ENCODE measurements at regions not wholly inside any gene's neighbourhood (a gene's known extent, or its start where the extent isn't known, plus 50 kb on each side); places are given as distances from the start of the nearest gene placed in this dataset.
"Not testable (repeated sequence)": the region's sequence is repeated elsewhere in the genome, so short reads cannot be mapped to it uniquely, and the experiment has no call there.

DNA sequence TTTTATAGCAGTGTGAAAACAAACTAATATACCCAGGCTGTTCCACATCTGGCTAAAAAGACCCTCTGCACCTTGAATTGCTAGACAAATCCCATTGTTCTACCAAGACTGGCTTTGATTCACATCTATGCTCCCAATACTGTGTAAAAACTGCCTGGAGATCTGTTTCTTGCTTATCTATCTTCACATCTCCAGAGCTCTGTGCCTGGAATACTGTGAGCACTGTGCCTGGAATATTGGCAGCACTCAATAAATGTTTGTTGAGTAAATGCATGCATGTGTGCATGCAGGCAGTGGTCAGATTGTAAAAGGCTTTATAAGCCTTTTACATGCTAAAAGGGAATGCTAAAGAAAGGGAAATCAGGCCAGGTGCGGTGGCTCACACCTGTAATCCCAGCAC lies 75.5 kb upstream of the APP start:
- 96% methylated on average over 1 of the region's 1 CpG for WGBS, 2 donors
- no peak for DNase-seq (ENCODE audit: low spot score in 2 of 2)
- TF ChIP-seq, protein P1, sequence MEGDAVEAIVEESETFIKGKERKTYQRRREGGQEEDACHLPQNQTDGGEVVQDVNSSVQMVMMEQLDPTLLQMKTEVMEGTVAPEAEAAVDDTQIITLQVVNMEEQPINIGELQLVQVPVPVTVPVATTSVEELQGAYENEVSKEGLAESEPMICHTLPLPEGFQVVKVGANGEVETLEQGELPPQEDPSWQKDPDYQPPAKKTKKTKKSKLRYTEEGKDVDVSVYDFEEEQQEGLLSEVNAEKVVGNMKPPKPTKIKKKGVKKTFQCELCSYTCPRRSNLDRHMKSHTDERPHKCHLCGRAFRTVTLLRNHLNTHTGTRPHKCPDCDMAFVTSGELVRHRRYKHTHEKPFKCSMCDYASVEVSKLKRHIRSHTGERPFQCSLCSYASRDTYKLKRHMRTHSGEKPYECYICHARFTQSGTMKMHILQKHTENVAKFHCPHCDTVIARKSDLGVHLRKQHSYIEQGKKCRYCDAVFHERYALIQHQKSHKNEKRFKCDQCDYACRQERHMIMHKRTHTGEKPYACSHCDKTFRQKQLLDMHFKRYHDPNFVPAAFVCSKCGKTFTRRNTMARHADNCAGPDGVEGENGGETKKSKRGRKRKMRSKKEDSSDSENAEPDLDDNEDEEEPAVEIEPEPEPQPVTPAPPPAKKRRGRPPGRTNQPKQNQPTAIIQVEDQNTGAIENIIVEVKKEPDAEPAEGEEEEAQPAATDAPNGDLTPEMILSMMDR (IDR thresholded peaks at IDR 0.05): no peak
- TF ChIP-seq POLR2A (IDR thresholded peaks at IDR 0.05): no peak
- H3K4me3 ChIP-seq (ENCODE audit: low read depth, poor library complexity, severe bottlenecking): no peak overlapping the region
- intact Hi-C loops (cut with DNase I; ENCODE audit: low total_unique reads): no loop called here

DNA sequence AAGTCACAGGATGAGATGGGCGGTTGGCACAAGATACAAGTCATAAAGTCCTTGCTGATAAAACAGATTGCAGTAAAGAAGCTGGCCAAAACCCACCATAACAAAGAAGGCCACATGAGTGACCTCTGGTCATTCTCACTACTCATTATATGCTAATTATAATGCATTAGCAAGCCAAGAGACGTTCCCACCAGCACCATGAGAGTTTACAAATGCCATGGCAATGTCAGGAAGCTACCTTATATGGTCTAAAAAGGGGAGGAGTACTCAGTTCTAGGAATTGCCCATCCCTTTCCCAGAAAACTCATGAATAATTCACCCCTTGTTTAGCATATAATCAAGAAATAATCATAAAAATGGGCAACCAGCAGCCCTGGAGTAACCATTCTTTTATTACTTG lies 74.9 kb upstream of the APP start:
- no peak for TF ChIP-seq POLR2A (IDR thresholded peaks at IDR 0.05)
- TF ChIP-seq, protein P1 (IDR thresholded peaks at IDR 0.05): no peak
- no peak overlapping the region for H3K4me3 ChIP-seq (ENCODE audit: low read depth, poor library complexity, severe bottlenecking)
- WGBS, 2 donors: 82 to 87% methylated on average over 2 of the region's 2 CpGs
- no peak for DNase-seq (ENCODE audit: low spot score in 2 of 2)
- intact Hi-C loops (cut with DNase I; ENCODE audit: low total_unique reads): no loop called here

DNA sequence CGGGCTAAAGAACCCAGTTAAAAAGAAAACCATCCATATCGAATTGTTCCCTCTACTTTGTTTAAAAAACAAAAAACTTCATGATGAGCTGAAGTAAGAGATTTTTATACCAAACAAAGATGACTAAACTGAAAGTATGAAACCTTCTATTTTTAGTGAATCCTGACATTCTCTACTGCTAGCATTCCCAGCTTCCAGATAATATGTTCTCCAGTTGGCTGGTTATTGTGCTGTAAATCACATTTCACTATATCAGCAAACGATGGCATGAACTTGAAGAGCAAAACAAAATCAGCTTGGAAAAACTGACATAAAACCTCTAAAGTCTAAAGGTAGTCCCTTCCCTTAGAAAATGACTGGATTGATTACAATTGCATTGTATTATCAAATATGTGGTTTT lies 68.1 kb upstream of the APP start:
- 67 to 72% methylated on average over 3 of the region's 3 CpGs for WGBS, 2 donors
- H3K4me3 ChIP-seq (ENCODE audit: low read depth, poor library complexity, severe bottlenecking): no peak overlapping the region
- TF ChIP-seq, protein P1 (IDR thresholded peaks at IDR 0.05): no peak
- no peak for TF ChIP-seq POLR2A (IDR thresholded peaks at IDR 0.05)
- intact Hi-C loops (cut with DNase I; ENCODE audit: low total_unique reads): no loop called here
- no peak for DNase-seq (ENCODE audit: low spot score in 2 of 2)

DNA sequence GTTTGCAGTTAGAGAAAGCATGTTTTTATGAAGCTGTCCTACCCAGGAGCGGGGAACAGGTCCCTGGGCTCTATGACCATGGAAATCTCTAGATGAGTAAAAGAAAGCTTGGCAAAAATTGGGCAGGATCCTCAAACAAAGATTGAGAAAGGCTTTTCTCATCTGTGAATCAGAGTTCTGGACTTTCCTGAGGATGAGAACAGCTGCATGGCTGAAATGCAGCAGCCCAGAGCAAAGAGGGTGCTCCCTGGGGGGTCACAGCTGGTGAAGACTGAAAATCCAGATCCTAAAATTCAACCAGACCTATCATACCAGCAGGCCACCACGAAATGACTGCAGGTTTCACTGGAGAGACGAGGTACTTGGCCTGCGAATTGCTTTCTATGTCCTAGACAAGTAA lies 65.7 kb upstream of the APP start:
- intact Hi-C loops (cut with DNase I; ENCODE audit: low total_unique reads): no loop called here
- WGBS, 2 donors: 85 to 88% methylated on average over 4 of the region's 4 CpGs
- no peak for DNase-seq (ENCODE audit: low spot score in 2 of 2)
- no peak for TF ChIP-seq POLR2A (IDR thresholded peaks at IDR 0.05)
- TF ChIP-seq, protein P1 (IDR thresholded peaks at IDR 0.05): no peak
- no peak overlapping the region for H3K4me3 ChIP-seq (ENCODE audit: low read depth, poor library complexity, severe bottlenecking)

DNA sequence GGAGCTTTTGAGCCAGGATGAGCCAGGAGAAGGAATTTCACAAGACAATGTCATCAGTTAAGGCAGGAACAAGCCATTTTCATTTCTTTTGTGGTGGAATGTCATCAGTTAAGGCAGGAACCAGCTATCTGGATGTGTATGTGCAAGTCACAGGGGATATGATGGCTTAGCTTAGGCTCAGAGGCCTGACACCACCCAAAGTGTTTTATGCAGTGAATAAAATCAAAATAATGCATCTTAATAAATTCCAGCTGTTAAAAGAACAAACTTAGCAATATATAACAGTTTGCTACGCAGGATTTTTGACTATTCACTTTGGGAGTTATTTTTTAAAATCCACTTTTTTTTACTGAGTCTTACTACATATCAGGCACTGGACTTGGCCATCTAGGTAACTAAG lies 62.7 kb upstream of the APP start:
- intact Hi-C loops (cut with DNase I; ENCODE audit: low total_unique reads); H3K4me3 ChIP-seq (ENCODE audit: low read depth, poor library complexity, severe bottlenecking); DNase-seq (ENCODE audit: low spot score in 2 of 2): not testable (repeated sequence)
- WGBS, 2 donors: 93 to 100% methylated on average over 1 of the region's 1 CpG

DNA sequence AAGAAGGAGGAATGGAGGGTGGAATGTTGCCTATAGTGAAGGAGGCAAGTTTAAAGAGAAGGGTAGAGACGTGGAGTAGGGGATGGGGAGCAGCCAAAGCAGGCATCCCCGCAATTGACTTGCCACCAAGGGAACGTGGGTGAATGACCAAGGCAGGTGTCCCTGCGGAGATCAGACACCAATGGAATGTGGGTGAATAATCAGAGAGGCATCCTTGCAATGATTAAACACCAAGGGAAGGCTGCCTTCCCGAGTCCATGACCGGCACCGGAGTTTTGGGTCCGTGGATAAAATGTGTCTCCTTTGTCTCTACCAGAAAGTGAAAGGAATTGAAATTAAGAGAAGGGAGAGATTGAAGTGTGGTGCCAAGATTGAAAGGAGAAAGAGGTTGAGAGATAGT lies 61.9 kb upstream of the APP start:
- 92 to 93% methylated on average over 8 of the region's 8 CpGs for WGBS, 2 donors
- H3K4me3 ChIP-seq (ENCODE audit: low read depth, poor library complexity, severe bottlenecking); DNase-seq (ENCODE audit: low spot score in 2 of 2); intact Hi-C loops (cut with DNase I; ENCODE audit: low total_unique reads): not testable (repeated sequence)

DNA sequence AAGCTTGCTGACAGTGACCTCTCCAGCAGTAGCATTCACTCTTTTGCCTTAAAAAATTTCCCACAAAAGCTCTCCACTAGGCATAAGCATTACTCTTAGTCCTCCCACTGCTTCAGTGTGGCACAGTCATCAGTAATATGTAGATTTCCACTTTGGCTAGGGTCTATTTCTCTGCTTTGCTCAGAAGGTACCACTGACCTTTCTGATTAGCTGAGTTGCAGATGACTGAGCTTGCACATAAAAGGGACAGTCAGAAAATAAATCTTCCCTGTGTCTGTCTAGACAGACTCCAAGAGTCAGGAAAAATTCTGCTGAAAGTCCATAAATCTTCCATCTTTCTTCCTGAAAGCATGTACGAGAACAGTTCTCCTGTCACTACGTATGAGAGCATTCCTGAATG lies 56.6 kb upstream of the APP start:
- no peak for DNase-seq (ENCODE audit: low spot score in 2 of 2)
- intact Hi-C loops (cut with DNase I; ENCODE audit: low total_unique reads): no loop called here
- 56 to 63% methylated on average over 2 of the region's 2 CpGs for WGBS, 2 donors

More for the DNA sequence above, 56.6 kb upstream of the APP start:
- TF ChIP-seq POLR2A (IDR thresholded peaks at IDR 0.05): no peak
- TF ChIP-seq, protein P1 (IDR thresholded peaks at IDR 0.05): no peak
- no peak overlapping the region for H3K4me3 ChIP-seq (ENCODE audit: low read depth, poor library complexity, severe bottlenecking)

Data from lower leg skin (tissue), 4 donors.